Ascending aorta (tissue), 2 donors: ENCODE measurements at regions not wholly inside any gene's neighbourhood (a gene's known extent, or its start where the extent isn't known, plus 50 kb on each side); places are given as distances from the start of the nearest gene placed in this dataset.

Source experiments
- DNase-seq, 2 donors: peaks; one replicate each; pipeline ENCODE4 v3.0.0-alpha.2; 2019; ENCODE audit warnings: low spot score in 2 of 2
- H3K27ac ChIP-seq, 2 donors: fragments of 200-600 bp; sonication (generic); one replicate each; pipeline ENCODE4 v1.5.1; 2016 to 2017; ENCODE audit warnings: mild to moderate bottlenecking in 1 of 2
- H3K27me3 ChIP-seq: fragments of 200-600 bp; sonication (generic); one replicate; pipeline ENCODE4 v1.5.1; 2017
- H3K36me3 ChIP-seq, 2 donors: fragments of 200-600 bp; sonication (generic); one replicate each; pipeline ENCODE4 v1.5.1; 2016
- H3K4me1 ChIP-seq, 2 donors: fragments of 200-600 bp; sonication (generic); one replicate each; pipeline ENCODE4 v1.5.1; 2016 to 2017; ENCODE audit warnings: mild to moderate bottlenecking in 1 of 2
- H3K4me3 ChIP-seq, 2 donors: fragments of 200-600 bp; sonication (generic); one replicate each; pipeline ENCODE4 v1.5.1; 2016 to 2017; ENCODE audit warnings: mild to moderate bottlenecking in 1 of 2
- H3K9me3 ChIP-seq, 2 donors: fragments of 200-600 bp; sonication (generic); one replicate each; pipeline ENCODE4 v1.5.1; 2016
- intact Hi-C: fragments of 100-400 bp; cut with DNase I; formaldehyde crosslinking; loops from one replicate; pipeline ENCODE4 v1.15.1; 2023
- TF ChIP-seq, protein P1 (sequence below), 3 experiments: fragments of 200-600 bp in 2 of 3; fragments of 450-650 bp in 1 of 3; sonication (generic) in 2 of 3; IDR thresholded peaks; one replicate each; pipeline ENCODE4 v1.5.1; 2016 to 2019; ENCODE audit warnings: antibody characterized with exemption in 3 of 3, mild to moderate bottlenecking in 1 of 3, moderate library complexity in 1 of 3

DNA sequence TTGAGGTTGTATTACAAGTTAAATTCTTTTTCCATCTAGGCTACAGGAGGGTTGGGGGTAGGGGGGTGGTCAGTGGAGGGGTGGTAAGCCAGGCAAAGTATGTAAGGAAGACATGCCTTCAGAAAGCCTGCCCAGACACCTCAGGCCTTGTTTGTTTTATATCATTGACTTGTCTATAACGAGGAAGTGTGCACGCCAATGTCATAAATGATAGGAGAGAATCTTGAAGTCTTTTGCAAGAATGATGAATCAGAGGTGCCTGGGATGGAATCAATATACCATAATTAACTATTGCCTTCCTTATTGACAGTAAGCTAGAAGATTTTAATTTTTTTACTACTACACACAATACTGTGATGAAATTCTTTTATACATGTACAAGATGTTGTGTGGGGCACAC, 90.7 kb downstream of the SEC61B start:
- no peaks in the 10 kb centered on the region for H3K4me1 ChIP-seq

DNA sequence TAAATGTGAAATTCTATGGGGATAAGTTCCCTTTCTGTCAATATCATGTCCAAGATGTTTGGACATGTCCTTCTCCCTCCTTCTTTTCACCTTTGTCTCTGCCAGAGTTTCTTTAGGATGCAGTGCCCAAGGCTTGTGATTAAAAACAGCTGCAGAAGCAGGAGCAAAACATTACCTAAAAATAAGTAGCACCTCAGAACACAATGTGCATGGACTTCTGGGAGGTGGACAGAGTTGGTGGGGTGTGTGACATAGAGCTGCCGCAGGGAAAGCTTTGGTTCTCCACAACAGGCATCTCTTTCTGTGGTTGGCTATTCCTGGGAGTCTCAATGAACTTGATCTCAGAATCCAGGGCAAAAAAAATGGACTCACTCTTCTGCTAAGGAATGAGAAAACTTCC, 97.0 kb downstream of the SEC61B start:
- no peak overlapping the region for H3K27ac ChIP-seq
- intact Hi-C loops = no loop called here

More for the DNA sequence above, 90.7 kb downstream of the SEC61B start:
- H3K36me3 ChIP-seq = no peaks in the 10 kb centered on the region
- TF ChIP-seq, protein P1, sequence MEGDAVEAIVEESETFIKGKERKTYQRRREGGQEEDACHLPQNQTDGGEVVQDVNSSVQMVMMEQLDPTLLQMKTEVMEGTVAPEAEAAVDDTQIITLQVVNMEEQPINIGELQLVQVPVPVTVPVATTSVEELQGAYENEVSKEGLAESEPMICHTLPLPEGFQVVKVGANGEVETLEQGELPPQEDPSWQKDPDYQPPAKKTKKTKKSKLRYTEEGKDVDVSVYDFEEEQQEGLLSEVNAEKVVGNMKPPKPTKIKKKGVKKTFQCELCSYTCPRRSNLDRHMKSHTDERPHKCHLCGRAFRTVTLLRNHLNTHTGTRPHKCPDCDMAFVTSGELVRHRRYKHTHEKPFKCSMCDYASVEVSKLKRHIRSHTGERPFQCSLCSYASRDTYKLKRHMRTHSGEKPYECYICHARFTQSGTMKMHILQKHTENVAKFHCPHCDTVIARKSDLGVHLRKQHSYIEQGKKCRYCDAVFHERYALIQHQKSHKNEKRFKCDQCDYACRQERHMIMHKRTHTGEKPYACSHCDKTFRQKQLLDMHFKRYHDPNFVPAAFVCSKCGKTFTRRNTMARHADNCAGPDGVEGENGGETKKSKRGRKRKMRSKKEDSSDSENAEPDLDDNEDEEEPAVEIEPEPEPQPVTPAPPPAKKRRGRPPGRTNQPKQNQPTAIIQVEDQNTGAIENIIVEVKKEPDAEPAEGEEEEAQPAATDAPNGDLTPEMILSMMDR (IDR thresholded peaks at IDR 0.05) = no peak
- no peak overlapping the region for H3K27ac ChIP-seq
- intact Hi-C loops = no loop called here
- no peak for DNase-seq
- H3K27me3 ChIP-seq = no peaks in the 10 kb centered on the region
- H3K9me3 ChIP-seq = no peaks in the 10 kb centered on the region
- no peak overlapping the region for H3K4me3 ChIP-seq

DNA sequence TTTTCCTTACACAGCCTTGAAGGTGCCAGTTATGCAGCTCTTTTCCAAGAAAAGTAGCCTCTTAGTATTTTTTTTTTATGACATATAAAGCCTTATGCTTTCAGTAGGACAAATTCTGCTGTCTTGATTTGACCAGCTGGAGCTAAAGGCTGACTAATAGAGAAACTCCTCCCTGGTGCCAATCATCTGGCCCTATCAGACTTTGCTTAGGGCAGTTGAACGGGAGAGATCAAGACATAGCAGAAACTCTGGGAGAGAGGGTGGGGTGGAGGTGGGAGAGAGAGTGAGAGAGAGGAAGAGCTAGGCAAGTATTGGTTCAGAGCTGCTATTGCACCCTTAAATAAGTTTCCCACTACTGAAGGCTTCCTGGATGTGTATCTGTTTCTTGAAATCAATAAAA, 100.2 kb downstream of the SEC61B start:
- no peaks in the 10 kb centered on the region for H3K27me3 ChIP-seq

More for the DNA sequence above, 97.0 kb downstream of the SEC61B start:
- H3K36me3 ChIP-seq = no peaks in the 10 kb centered on the region
- TF ChIP-seq, protein P1 (IDR thresholded peaks at IDR 0.05) = no peak
- no peak overlapping the region for H3K4me3 ChIP-seq
- no peaks in the 10 kb centered on the region for H3K4me1 ChIP-seq
- no peaks in the 10 kb centered on the region for H3K9me3 ChIP-seq
- no peaks in the 10 kb centered on the region for H3K27me3 ChIP-seq
- no peak for DNase-seq

DNA sequence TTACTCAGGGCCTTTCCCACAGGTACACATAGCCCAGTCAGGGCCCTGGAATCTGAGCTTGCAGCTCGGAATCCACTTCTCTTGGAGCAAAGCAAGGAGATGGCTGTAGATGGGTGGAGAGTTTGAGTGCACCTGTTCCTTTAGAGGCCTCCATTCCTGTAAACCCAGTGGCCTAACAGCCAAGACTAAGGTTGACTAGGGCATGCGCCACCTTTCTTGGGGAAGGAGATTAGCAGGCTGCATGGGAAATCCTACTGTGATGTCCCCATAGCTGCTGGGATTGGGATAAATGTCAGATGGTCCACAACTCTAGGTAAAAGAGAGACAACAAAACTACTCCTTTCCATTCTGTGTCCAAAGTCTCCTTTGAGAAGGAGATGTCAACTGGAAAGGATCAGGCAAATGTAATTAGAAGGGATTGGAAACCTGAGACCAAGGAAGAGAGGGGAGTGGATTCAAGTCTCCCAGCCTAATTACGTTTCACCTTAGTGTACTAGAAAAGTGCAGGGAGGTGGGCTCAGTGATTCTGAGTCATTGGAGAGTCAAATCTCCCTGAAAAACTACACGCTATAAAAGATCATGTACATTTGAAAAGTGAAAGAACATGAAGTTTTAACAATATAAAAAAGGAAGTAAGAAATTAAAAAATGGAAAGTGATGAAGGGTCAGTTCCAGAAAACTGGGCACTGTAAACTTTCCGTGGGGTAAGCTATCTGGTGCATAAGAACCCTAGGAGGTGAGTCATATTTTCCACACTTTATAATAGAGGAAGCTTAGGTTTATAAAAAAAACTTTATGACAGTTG, 104.2 kb downstream of the SEC61B start:
- intact Hi-C loops = no loop called here
- no peak for DNase-seq
- no peaks in the 10 kb centered on the region for H3K36me3 ChIP-seq
- no peaks in the 10 kb centered on the region for H3K27me3 ChIP-seq
- H3K4me1 ChIP-seq = no peaks in the 10 kb centered on the region
- H3K4me3 ChIP-seq = no peak overlapping the region
- TF ChIP-seq, protein P1 (IDR thresholded peaks at IDR 0.05) = no peak
- no peak overlapping the region for H3K27ac ChIP-seq
- no peaks in the 10 kb centered on the region for H3K9me3 ChIP-seq

More for the DNA sequence above, 100.2 kb downstream of the SEC61B start:
- Histone ChIP-seq H3K4me3 (no peak overlapping the region), H3K36me3 (no peaks in the 10 kb centered on the region), H3K9me3 (no peaks in the 10 kb centered on the region), H3K27ac (no peak overlapping the region), H3K4me1 (no peaks in the 10 kb centered on the region)
- TF ChIP-seq, protein P1 (IDR thresholded peaks at IDR 0.05) = no peak
- no peak for DNase-seq
- intact Hi-C loops = no loop called here

DNA sequence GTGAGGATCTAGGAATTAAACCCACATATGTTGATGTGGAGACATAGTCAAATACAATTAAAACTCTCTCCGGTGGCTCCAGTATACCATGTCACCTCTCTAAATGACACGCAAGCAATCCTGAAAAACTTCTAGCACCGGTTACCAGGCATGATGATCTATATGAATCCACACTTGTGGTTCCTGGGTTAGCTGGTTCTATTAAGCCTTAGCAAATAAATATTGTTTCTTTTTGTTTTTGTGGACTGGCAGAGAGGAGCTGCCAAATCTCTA, 104.8 kb downstream of the SEC61B start:
- TF ChIP-seq, protein P1 (IDR thresholded peaks at IDR 0.05) = no peak
- Histone ChIP-seq H3K9me3 (no peaks in the 10 kb centered on the region), H3K4me3 (no peak overlapping the region), H3K4me1 (no peaks in the 10 kb centered on the region), H3K36me3 (no peaks in the 10 kb centered on the region), H3K27me3 (no peaks in the 10 kb centered on the region), H3K27ac (no peak overlapping the region)
- DNase-seq = no peak
- intact Hi-C loops = no loop called here

DNA sequence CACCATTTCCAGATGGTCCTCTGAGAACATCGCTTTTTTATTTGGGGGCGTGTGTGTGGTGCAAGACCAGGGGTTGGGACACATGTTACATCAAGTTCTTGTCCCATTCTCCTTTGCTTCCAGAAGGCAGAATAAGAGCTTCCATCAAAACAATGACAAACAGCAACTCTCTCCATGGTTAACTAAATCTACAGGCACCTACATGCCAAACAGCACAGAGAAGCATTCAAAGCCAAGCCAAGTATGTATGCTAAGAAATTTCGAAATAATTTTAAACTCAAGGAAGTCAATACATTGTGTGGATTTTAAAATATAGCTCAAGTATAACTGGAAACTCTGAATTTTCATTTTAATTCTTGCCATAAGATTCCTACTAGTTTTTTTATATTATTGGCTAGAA, 105.6 kb downstream of the SEC61B start:
- H3K4me1 ChIP-seq = no peaks in the 10 kb centered on the region
- H3K4me3 ChIP-seq = no peak overlapping the region
- intact Hi-C loops = no loop called here
- H3K9me3 ChIP-seq = no peaks in the 10 kb centered on the region
- DNase-seq = no peak
- H3K36me3 ChIP-seq = no peaks in the 10 kb centered on the region
- TF ChIP-seq, protein P1 (IDR thresholded peaks at IDR 0.05) = no peak
- H3K27me3 ChIP-seq = no peaks in the 10 kb centered on the region
- no peak overlapping the region for H3K27ac ChIP-seq
